T-helper 1 cell treated with Interleukin-12 subunit alpha and Interleukin-12 subunit beta and Interleukin-4 antibody, amounts not matched to agents 30 μg/mL and 1 μg/mL, for 36 hours (primary cell): ENCODE measurements at regions not wholly inside any gene's neighbourhood (a gene's known extent, or its start where the extent isn't known, plus 50 kb on each side); places are given as distances from the start of the nearest gene placed in this dataset.

ENCODE experiments used
- H3K27ac Mint-ChIP-seq: one replicate; pipeline ENCODE4 v1.8.0; 2021; ENCODE audit warnings: mild to moderate bottlenecking, mixed read lengths
- H3K27me3 Mint-ChIP-seq: one replicate; pipeline ENCODE4 v1.8.0; 2021; ENCODE audit warnings: low read depth, mixed read lengths
- H3K36me3 Mint-ChIP-seq: one replicate; pipeline ENCODE4 v1.8.0; 2021; ENCODE audit warnings: low read depth, mixed read lengths
- H3K4me1 Mint-ChIP-seq: one replicate; pipeline ENCODE4 v1.8.0; 2021; ENCODE audit warnings: low read depth, mixed read lengths
- H3K4me3 Mint-ChIP-seq: one replicate; pipeline ENCODE4 v1.8.0; 2021; ENCODE audit warnings: mild to moderate bottlenecking, moderate library complexity, mixed read lengths
- H3K9me3 Mint-ChIP-seq: one replicate; pipeline ENCODE4 v1.8.0; 2021; ENCODE audit warnings: mixed read lengths

DNA sequence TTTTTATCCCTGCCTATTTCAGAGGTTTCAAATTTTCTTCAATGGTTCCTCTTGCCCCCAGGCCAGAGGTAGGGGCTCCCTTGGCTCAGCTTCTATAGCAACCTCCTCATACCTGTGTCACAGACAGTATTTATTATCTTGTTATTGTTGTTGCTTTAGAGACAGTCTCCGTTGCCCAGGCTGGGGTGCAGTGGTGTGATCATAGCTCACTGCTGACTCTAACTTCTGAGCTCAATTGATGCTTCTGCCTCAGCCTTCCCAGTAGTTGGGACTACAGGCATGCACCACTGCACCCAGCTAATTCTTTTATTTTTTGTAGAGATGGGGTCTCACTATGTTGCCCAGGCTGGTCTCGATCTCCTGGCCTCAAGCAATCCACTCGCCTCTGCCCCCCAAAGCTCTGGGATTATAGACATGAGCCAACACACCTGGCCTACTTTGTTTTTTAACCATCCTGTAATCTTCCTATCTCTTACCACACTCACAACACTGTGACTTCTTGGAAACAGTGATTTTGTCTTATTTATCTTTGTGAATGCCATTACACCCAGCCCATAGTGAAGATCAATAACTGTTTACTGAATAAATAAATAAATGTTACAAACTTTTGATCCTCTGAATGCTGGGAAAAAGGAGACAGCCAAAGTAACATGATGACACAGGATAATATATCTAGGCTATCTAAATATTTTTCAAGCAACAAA lies 95.9 kb downstream of the PHLDA1 start:
- Mint-ChIP-seq H3K27ac (peak overlapping the region; percentile 64), H3K9me3 (no peaks in the 10 kb centered on the region), H3K4me3 (no peak overlapping the region), H3K4me1 (peaks cover 18% of the 10 kb centered on the region), H3K36me3 (peaks cover 1% of the 10 kb centered on the region), H3K27me3 (no peaks in the 10 kb centered on the region)

DNA sequence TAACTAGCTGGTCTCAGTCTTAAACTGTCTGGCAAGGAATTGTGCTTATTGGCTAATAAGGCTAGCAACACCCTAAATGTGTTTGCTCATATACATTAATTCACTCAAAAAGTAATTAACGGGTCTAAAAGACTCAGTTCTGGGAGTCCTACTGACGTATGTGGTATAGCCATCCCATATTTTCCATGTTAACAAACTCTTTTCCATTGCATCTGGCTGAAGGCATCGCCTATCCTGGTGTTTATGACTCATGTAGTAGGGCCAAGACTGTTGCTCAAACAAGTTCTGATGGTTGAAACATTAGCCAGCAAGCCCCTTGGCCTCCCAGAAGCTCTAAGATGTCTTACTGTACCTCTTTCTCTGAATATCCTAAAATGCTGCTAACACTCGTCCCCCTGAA lies 98.5 kb downstream of the PHLDA1 start:
- Mint-ChIP-seq H3K4me1 (peaks cover 23% of the 10 kb centered on the region), H3K27me3 (no peaks in the 10 kb centered on the region), H3K9me3 (no peaks in the 10 kb centered on the region), H3K27ac (no peak overlapping the region), H3K4me3 (no peak overlapping the region), H3K36me3 (no peaks in the 10 kb centered on the region)

DNA sequence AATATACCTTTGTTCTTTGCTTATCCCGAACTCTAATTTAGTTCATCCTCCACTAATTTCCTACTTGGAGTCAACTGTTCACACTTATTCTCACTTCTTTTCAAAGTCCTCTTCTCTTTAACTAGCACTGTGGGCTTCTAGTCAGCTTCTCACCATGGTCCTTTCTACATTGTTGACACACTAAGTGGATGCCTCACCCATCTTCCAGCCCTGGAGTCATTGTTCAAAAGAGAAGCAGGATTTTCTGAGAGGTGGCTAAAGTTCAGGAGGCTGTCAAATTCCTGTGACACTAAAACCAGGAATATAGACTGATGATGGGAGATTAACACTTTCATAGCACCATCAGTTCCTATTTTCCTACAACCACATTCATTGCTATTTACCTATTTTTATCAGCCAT lies 99.3 kb downstream of the PHLDA1 start:
- H3K27ac Mint-ChIP-seq = no peak overlapping the region
- H3K9me3 Mint-ChIP-seq = peaks cover 4% of the 10 kb centered on the region
- peaks cover 3% of the 10 kb centered on the region for H3K36me3 Mint-ChIP-seq
- peaks cover 23% of the 10 kb centered on the region for H3K4me1 Mint-ChIP-seq
- H3K27me3 Mint-ChIP-seq = no peaks in the 10 kb centered on the region
- no peak overlapping the region for H3K4me3 Mint-ChIP-seq

DNA sequence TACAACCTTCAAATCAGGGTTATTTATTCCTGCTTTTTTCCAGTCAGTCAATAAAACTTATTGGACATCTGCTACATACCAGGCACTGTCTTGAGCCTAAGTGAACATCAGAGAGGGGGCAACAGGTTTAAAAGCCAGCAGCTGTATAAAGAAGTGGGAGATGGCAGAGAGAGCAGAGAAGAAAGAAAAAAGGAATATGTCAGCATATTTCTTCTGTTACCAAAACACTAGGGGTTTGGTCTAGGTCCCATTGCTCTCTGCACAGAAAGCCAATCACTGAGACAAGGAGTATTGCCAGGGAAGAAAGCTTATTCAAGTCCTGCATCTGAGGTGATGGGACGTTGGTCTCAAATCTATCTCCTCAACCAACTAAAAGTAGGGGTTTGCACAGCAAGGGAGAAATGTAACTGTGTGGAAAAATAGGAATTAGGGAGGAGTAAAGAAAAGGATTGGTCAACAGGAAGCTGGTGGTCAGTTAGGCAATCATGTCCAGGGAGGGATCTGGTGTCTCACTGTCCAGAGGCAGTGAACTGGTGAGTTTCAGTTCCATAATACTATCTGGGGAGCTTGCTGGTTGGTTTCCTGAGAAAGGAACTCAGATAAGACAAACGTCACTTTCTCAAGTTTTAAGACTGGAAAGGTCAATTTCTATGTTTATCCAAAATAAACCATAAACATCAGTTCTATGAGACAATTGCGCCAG lies 107.5 kb downstream of the PHLDA1 start:
- H3K27me3 Mint-ChIP-seq = peaks cover 4% of the 10 kb centered on the region
- H3K27ac Mint-ChIP-seq = peak overlapping the region; percentile 56
- peaks cover 25% of the 10 kb centered on the region for H3K36me3 Mint-ChIP-seq
- H3K4me1 Mint-ChIP-seq = peaks cover 20% of the 10 kb centered on the region
- peaks cover 42% of the 10 kb centered on the region for H3K9me3 Mint-ChIP-seq
- H3K4me3 Mint-ChIP-seq = no peak overlapping the region

GRCh38 chr12:75922944-75923642 lies 108.5 kb downstream of the PHLDA1 start:
- peak overlapping the region; percentile 21 for H3K4me3 Mint-ChIP-seq
- peak overlapping the region; percentile 56 for H3K27ac Mint-ChIP-seq
- peaks cover 42% of the 10 kb centered on the region for H3K9me3 Mint-ChIP-seq
- peaks cover 4% of the 10 kb centered on the region for H3K27me3 Mint-ChIP-seq
- H3K4me1 Mint-ChIP-seq = peaks cover 18% of the 10 kb centered on the region
- peaks cover 25% of the 10 kb centered on the region for H3K36me3 Mint-ChIP-seq

DNA sequence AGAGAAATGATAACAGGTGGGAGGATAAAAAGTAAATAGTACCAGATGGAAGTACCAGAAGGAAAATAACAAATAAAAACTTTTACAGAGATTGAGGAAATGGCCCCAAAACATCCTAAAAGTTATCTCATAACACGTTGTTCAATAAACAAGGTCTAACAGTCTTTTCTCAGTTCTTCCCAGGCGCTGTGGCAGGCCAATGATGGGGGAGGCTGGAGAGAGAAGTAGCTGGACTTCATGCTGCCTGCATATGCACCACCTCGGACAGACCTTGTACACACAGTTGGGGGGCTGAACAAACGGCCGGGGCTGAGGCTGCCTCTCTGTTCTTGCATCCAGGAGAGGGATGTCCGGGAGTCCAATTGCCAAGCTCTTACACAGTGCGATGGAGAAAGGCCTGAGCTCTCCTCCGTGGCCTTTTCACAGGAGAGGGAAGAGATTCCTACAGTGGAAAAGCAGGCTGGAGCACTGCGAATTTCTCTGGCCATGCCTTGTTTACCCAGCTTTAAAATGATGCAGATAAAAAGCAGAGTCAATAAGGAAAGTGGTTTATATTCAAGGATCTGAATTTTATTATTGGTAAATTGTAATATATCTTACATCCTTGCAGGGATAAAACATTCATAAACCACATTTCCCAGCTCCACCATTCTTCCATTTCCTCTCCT lies 109.8 kb downstream of the PHLDA1 start:
- H3K36me3 Mint-ChIP-seq = peaks cover 21% of the 10 kb centered on the region
- peaks cover 37% of the 10 kb centered on the region for H3K9me3 Mint-ChIP-seq
- H3K27me3 Mint-ChIP-seq = peaks cover 4% of the 10 kb centered on the region
- H3K27ac Mint-ChIP-seq = no peak overlapping the region
- peaks cover 21% of the 10 kb centered on the region for H3K4me1 Mint-ChIP-seq
- H3K4me3 Mint-ChIP-seq = no peak overlapping the region

- Mint-ChIP-seq H3K4me1 (peaks cover 6% of the 10 kb centered on the region), H3K27ac (no peak overlapping the region), H3K4me3 (no peak overlapping the region), H3K27me3 (peaks cover 4% of the 10 kb centered on the region), H3K36me3 (peaks cover 3% of the 10 kb centered on the region), H3K9me3 (peaks cover 5% of the 10 kb centered on the region)
Observed at GRCh38 chr12:75917715-75918114, 113.9 kb downstream of the PHLDA1 start.

DNA sequence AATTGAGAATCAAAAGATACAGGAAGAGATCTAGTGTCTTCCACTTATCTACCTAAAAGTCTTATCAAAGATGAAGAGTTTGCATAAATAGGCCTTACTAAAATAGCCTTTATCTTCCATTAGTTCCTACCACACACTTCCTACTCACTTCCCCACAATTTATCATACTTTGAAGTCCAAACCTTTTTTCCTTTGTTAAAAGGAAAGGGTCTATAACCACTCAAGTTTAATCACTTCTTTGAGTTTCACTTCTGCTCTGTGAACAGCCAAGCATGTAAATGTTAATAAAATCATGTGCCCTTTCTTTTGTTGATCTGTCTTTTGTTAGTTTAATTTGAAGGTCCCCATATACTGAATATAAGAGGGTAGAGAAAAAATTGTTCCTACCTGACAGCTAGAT lies 114.5 kb downstream of the PHLDA1 start:
- Mint-ChIP-seq H3K4me3 (no peak overlapping the region), H3K9me3 (peaks cover 2% of the 10 kb centered on the region), H3K27ac (no peak overlapping the region), H3K27me3 (peaks cover 2% of the 10 kb centered on the region), H3K4me1 (peaks cover 4% of the 10 kb centered on the region), H3K36me3 (peaks cover under 1% of the 10 kb centered on the region)

DNA sequence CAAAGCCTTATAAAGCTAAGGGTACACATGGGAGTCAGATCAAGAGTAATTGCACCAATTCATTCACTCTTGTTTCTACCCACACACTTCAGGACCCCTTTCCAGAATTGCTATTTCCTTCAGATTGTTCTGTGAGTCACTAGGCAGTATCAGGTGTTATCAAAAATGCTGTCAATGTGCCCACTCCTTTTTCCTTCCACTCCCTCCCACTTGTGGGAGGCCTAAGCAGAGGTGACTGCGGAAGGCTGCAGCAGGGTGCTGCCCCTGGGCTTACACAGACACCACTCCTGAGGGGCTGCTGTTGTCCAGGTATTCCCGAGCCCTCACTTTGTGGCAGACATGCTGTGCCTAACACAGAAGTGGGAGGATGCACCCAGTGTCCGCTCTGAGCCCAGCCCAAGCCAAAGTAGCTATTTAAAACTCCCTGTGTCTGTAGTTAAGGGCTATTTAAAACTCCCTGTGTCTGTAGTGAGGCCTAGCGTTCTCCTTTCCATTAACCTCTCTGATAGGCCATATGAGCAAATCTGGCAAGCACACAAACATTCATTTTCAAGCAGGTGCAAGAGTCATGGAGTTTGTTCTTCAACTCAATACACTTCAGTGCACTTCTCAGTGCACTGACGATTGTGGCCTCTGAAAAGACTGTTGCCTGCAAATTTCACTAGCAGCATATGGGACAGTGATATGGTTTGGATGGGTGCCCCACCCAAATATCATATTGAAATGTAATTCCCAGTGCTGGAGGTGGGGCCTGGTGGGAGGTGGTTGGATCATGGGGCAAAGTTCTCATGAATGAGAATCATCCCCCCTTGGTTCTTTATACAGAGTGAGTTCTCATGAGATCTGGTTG lies 117.8 kb downstream of the PHLDA1 start:
- H3K27ac Mint-ChIP-seq = no peak overlapping the region
- peaks cover 7% of the 10 kb centered on the region for H3K27me3 Mint-ChIP-seq
- H3K4me3 Mint-ChIP-seq = no peak overlapping the region
- no peaks in the 10 kb centered on the region for H3K9me3 Mint-ChIP-seq
- no peaks in the 10 kb centered on the region for H3K36me3 Mint-ChIP-seq
- peaks cover 7% of the 10 kb centered on the region for H3K4me1 Mint-ChIP-seq

DNA sequence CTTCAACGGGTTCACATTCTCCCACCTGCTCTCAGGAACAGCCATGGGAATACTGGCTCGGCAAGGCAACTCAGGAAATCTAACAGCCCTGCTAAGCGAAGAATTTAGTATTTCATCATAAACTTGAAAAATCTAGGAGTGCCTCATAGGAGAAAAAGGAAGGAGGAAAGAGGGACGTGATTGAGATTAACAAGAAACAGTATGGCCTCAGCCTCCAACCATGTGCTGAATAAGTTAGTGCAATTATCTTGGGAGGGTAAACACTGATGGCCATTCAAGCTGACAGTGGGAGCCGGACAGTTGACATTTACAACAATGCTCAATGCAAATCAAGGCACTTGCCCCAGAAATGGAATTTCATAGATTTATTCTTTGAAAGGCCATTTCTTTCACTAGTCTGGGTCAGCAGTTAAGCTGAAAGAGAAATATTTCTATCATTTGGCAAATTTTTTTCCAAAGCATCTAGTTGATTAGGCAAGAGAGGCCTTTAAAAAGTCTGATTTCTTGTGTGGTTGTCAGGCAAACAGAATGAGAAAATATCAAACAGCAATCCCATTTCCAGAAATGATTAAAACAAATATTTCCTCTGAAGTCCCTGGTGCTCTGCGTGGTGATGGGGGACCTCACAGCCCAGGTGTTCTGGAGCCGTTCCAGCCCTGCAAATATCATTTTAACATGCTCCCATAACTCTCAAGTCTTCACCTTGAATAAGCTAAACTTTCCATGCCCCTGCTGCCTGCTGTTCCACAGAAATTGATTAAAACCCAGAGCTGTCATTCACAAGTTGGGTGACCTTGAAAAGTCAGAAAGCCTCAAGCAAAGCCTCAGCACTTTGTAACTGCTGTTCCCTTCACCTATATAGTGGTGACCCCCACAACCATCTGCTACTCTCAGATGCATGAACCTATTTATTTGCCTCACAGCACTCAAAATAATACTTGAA lies 121.6 kb downstream of the PHLDA1 start:
- no peaks in the 10 kb centered on the region for H3K9me3 Mint-ChIP-seq
- H3K36me3 Mint-ChIP-seq = no peaks in the 10 kb centered on the region
- H3K4me1 Mint-ChIP-seq = peaks cover 4% of the 10 kb centered on the region

GRCh38 chr12:75908961-75909605 lies 122.5 kb downstream of the PHLDA1 start:
- Mint-ChIP-seq H3K4me3 (no peak overlapping the region), H3K27me3 (peaks cover 15% of the 10 kb centered on the region), H3K4me1 (peaks cover 4% of the 10 kb centered on the region), H3K27ac (no peak overlapping the region), H3K9me3 (no peaks in the 10 kb centered on the region), H3K36me3 (no peaks in the 10 kb centered on the region)

More for the DNA sequence above, 121.6 kb downstream of the PHLDA1 start:
- no peak overlapping the region for H3K4me3 Mint-ChIP-seq
- H3K27me3 Mint-ChIP-seq = peaks cover 15% of the 10 kb centered on the region
- no peak overlapping the region for H3K27ac Mint-ChIP-seq

GRCh38 chr12:75905922-75906321 lies 125.7 kb downstream of the PHLDA1 start:
- Mint-ChIP-seq H3K4me3 (no peak overlapping the region), H3K27me3 (peaks cover 15% of the 10 kb centered on the region), H3K36me3 (no peaks in the 10 kb centered on the region), H3K9me3 (no peaks in the 10 kb centered on the region), H3K4me1 (peaks cover 4% of the 10 kb centered on the region), H3K27ac (no peak overlapping the region)
